ENCODE measurements at regions not wholly inside any gene's neighbourhood (a gene's known extent, or its start where the extent isn't known, plus 50 kb on each side); places are given as distances from the start of the nearest gene placed in this dataset.

DNA sequence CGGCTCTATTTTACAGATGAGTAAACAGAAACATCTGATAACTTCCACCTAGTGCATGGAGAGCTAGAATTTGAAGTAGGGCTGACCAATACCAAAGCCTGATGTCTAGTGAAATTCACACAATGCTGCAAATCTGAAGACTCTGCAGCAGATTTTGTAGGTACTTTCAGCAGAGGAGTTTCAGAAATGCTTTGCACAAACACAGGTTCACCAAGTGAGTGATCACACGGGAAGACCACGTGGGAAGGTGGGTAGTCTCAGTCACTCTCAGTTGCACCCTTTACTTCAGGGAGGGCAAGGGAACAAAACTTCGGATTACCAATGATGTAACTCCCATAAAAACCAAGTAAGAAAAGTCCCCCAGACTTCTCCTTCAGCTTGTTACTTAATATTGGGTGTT, 63.3 kb upstream of the DAAM1 start:
- H3K27ac Mint-ChIP-seq, result no peak overlapping the region
- peaks cover 4% of the 10 kb centered on the region; the same call in 1 of the 2 replicates for H3K27me3 Mint-ChIP-seq (ENCODE audit: insufficient read depth)
- H3K4me1 Mint-ChIP-seq (ENCODE audit: low read depth), result peaks cover 13% of the 10 kb centered on the region; the same call in 1 of the 2 replicates
- H3K9me3 Mint-ChIP-seq, result no peaks in the 10 kb centered on the region
- H3K4me3 Mint-ChIP-seq, result no peak overlapping the region
- no peak for DNase-seq
- TF ChIP-seq, protein P1, sequence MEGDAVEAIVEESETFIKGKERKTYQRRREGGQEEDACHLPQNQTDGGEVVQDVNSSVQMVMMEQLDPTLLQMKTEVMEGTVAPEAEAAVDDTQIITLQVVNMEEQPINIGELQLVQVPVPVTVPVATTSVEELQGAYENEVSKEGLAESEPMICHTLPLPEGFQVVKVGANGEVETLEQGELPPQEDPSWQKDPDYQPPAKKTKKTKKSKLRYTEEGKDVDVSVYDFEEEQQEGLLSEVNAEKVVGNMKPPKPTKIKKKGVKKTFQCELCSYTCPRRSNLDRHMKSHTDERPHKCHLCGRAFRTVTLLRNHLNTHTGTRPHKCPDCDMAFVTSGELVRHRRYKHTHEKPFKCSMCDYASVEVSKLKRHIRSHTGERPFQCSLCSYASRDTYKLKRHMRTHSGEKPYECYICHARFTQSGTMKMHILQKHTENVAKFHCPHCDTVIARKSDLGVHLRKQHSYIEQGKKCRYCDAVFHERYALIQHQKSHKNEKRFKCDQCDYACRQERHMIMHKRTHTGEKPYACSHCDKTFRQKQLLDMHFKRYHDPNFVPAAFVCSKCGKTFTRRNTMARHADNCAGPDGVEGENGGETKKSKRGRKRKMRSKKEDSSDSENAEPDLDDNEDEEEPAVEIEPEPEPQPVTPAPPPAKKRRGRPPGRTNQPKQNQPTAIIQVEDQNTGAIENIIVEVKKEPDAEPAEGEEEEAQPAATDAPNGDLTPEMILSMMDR (IDR thresholded peaks at IDR 0.05), result no peak
- H3K36me3 Mint-ChIP-seq (ENCODE audit: low read depth), result no peaks in the 10 kb centered on the region

DNA sequence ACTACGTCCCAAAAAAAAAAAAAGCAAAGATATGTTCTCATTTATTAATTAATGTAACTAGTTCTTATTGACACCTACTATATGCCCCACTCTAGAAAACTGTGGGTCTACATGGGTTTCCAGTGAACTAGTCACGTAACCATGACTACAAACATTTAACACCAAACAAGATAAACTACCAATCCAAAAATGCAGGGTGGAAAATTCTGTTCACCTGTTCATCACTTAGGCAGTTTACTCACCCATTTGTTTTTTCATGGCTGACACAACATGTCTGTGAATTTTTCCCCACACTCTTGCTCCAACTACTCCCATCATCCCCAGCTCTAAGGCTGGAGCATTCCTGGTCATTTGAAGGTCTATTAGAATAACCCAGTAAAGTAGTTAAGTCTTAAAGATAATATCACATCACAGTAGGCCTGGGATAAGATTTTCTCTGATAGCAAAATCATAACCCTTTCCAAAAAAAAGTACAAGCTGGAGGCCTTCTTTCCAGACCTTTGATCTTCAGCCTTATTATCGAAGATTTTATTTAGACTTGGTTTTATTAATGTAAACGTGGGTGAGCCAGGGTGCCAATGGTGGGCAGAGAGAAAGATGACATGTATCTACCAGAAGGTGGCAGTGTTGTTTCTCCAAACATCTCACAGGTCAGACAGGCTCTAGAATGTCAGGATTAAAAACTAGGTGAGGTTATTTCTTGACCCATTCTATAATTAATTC, 61.6 kb upstream of the DAAM1 start:
- Mint-ChIP-seq H3K4me3 (no peak overlapping the region), H3K9me3 (no peaks in the 10 kb centered on the region), H3K27me3 (ENCODE audit: insufficient read depth) (peaks cover under 1% of the 10 kb centered on the region; the same call in 1 of the 2 replicates), H3K4me1 (ENCODE audit: low read depth) (peaks cover 13% of the 10 kb centered on the region; the same call in 1 of the 2 replicates), H3K27ac (no peak overlapping the region), H3K36me3 (ENCODE audit: low read depth) (no peaks in the 10 kb centered on the region)
- DNase-seq, result peak; percentile 53
- TF ChIP-seq, protein P1 (IDR thresholded peaks at IDR 0.05), result peak; percentile 94

DNA sequence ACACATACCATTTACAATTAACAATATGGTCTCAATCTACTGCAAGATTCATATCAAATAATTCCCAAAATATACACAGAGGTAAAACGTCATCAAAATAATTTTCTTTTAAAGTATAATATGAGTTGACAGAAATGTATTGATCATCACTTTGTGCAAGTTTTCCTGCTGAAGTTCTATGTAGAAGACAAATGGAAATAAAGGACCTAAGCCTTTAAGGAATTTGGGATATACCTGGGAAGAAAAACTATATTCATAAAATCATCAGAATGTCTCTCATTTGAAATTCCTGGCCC, 61.1 kb upstream of the DAAM1 start:
- TF ChIP-seq, protein P1 (IDR thresholded peaks at IDR 0.05), result peak; percentile 65
- DNase-seq, result no peak
- Mint-ChIP-seq H3K27ac (no peak overlapping the region), H3K9me3 (no peaks in the 10 kb centered on the region), H3K27me3 (ENCODE audit: insufficient read depth) (peaks cover 3% of the 10 kb centered on the region; the same call in 1 of the 2 replicates), H3K36me3 (ENCODE audit: low read depth) (no peaks in the 10 kb centered on the region), H3K4me3 (no peak overlapping the region), H3K4me1 (ENCODE audit: low read depth) (peaks cover 15% of the 10 kb centered on the region; the same call in 1 of the 2 replicates)

DNA sequence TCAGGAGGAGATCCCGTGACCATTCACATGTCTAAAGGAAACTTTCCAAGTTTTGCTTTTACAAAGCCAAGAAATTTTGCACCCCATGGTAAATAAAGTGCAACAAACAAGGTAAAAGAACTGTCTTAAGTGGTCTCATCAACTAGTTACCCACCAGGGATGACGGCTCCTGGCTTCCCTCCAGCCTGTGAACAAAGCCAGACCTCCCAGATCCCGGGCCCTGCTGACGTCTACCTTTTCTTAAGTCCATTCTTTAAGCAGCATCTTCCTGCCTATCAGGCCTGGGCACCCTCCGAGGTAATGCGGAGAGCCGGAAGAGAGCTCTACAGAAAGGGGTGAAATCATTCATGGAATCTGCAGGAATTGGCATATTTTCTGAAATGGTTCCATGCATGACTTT, 58.0 kb upstream of the DAAM1 start:
- TF ChIP-seq, protein P1 (IDR thresholded peaks at IDR 0.05), result no peak
- Mint-ChIP-seq H3K9me3 (no peaks in the 10 kb centered on the region), H3K36me3 (ENCODE audit: low read depth) (no peaks in the 10 kb centered on the region), H3K4me3 (no peak overlapping the region), H3K4me1 (ENCODE audit: low read depth) (peaks cover 20% of the 10 kb centered on the region; the same call in 1 of the 2 replicates), H3K27me3 (ENCODE audit: insufficient read depth) (peaks cover 8% of the 10 kb centered on the region), H3K27ac (no peak overlapping the region)
- DNase-seq, result no peak

DNA sequence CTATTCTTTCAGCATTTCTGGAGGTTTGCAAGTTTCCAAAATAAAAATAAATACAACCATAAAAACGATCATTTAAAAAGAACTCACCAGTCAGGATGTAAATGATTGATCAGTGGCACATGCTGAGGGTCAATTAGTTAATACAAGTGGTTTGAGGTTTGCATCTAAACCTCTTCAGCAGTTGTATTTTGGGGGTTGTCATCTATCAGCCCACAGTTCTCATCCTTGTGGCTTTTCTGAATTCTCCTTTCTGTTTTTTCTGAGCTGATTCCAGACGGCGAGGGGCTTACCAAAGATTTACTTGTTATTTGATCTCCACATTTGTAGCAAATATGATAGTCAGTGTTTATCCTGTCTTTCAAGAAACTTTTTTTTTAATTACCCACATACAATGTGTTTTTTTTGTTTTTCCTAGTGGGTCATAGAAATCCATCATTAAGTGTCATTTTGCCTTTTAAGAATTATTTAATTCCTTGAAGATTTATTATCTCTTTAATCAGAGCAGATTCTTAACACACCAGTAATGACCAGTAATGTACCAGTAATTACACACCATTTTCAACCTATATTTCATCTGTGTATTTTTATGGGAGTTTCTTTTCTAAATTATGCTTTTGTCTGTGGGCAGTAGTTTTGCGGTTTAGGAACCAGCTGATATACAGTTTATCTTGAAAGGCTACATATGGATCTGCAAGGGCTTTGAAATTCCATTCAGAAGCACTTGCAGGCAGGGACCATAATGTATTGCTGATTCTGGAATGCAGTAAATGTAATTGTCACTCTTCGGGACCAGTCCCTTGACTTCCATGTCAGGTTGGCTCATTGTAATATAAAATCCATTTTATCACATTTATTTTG, 56.3 kb upstream of the DAAM1 start:
- DNase-seq, result no peak
- TF ChIP-seq, protein P1 (IDR thresholded peaks at IDR 0.05), result no peak
- Mint-ChIP-seq H3K4me1 (ENCODE audit: low read depth) (peaks cover 16% of the 10 kb centered on the region; the same call in 1 of the 2 replicates), H3K27me3 (ENCODE audit: insufficient read depth) (peaks cover 9% of the 10 kb centered on the region), H3K36me3 (ENCODE audit: low read depth) (no peaks in the 10 kb centered on the region), H3K4me3 (no peak overlapping the region), H3K9me3 (no peaks in the 10 kb centered on the region), H3K27ac (no peak overlapping the region)
